ENCODE measurements at regions not wholly inside any gene's neighbourhood (a gene's known extent, or its start where the extent isn't known, plus 50 kb on each side); places are given as distances from the start of the nearest gene placed in this dataset.

- Histone ChIP-seq H3K9me3 (ENCODE audit: control insufficient read depth, insufficient read depth, low read depth, low read length) (no peaks in the 10 kb centered on the region), H3K4me3 (replicated peaks in 1 of 4; ENCODE audit: control extremely low read depth in 1 of 4, insufficient read depth in 1 of 4, low read depth in 3 of 4, low read length in 4 of 4) (no peak overlapping the region), H3K36me3 (ENCODE audit: control insufficient read depth, insufficient read depth, low read length) (no peaks in the 10 kb centered on the region), H3K27ac (ENCODE audit: insufficient read depth, low read length) (no peak overlapping the region), H3K27me3 (ENCODE audit: control insufficient read depth, insufficient read depth, low read length) (no peaks in the 10 kb centered on the region), H3K79me2 (ENCODE audit: control insufficient read depth, insufficient read depth, low read length) (no peaks in the 10 kb centered on the region), H4K20me1 (ENCODE audit: control insufficient read depth, extremely low read depth, insufficient read depth, low read length) (no peaks in the 10 kb centered on the region), H3K4me2 (ENCODE audit: extremely low read depth, insufficient read depth, low read length) (no peak overlapping the region), H2AFZ (ENCODE audit: low read length) (no peak overlapping the region), H3K4me1 (ENCODE audit: control insufficient read depth, extremely low read depth, insufficient read depth, low read length) (no peaks in the 10 kb centered on the region), H3K9ac (ENCODE audit: insufficient read depth, low read length) (no peak overlapping the region)
- TF ChIP-seq EZH2 (IDR thresholded peaks at IDR 0.05; ENCODE audit: low read length, missing control alignments) (no peak), CTCF (conservative IDR thresholded peaks at IDR 0.05 in 1 of 2, IDR thresholded peaks at IDR 0.05 in 1 of 2; ENCODE audit: low read depth in 1 of 2, low read length in 2 of 2) (no peak)
- DNase-seq (ENCODE audit: low read depth in 2 of 2): peak in 1 of 2 donors; percentile 53
Measured at GRCh38 chr15:79653533-79653932, 221.4 kb downstream of the MINAR1 start.

- H4K20me1 ChIP-seq (ENCODE audit: control insufficient read depth, extremely low read depth, insufficient read depth, low read length): no peaks in the 10 kb centered on the region
- no peak for DNase-seq (ENCODE audit: low read depth in 2 of 2)
- no peak overlapping the region for H3K4me3 ChIP-seq (replicated peaks in 1 of 4; ENCODE audit: control extremely low read depth in 1 of 4, insufficient read depth in 1 of 4, low read depth in 3 of 4, low read length in 4 of 4)
- no peaks in the 10 kb centered on the region for H3K4me1 ChIP-seq (ENCODE audit: control insufficient read depth, extremely low read depth, insufficient read depth, low read length)
- TF ChIP-seq CTCF (conservative IDR thresholded peaks at IDR 0.05 in 1 of 2, IDR thresholded peaks at IDR 0.05 in 1 of 2; ENCODE audit: low read depth in 1 of 2, low read length in 2 of 2): no peak
- TF ChIP-seq EZH2 (IDR thresholded peaks at IDR 0.05; ENCODE audit: low read length, missing control alignments): no peak
- H2AFZ ChIP-seq (ENCODE audit: low read length): no peak overlapping the region
- no peak overlapping the region for H3K9ac ChIP-seq (ENCODE audit: insufficient read depth, low read length)
- H3K36me3 ChIP-seq (ENCODE audit: control insufficient read depth, insufficient read depth, low read length): no peaks in the 10 kb centered on the region
- H3K79me2 ChIP-seq (ENCODE audit: control insufficient read depth, insufficient read depth, low read length): no peaks in the 10 kb centered on the region
- no peaks in the 10 kb centered on the region for H3K27me3 ChIP-seq (ENCODE audit: control insufficient read depth, insufficient read depth, low read length)
- H3K4me2 ChIP-seq (ENCODE audit: extremely low read depth, insufficient read depth, low read length): no peak overlapping the region
- no peaks in the 10 kb centered on the region for H3K9me3 ChIP-seq (ENCODE audit: control insufficient read depth, insufficient read depth, low read depth, low read length)
- no peak overlapping the region for H3K27ac ChIP-seq (ENCODE audit: insufficient read depth, low read length)
Measured at GRCh38 chr15:79656151-79657000, 224.2 kb downstream of the MINAR1 start.

GRCh38 chr15:79657722-79658121 lies 225.6 kb downstream of the MINAR1 start:
- Histone ChIP-seq H3K9me3 (ENCODE audit: control insufficient read depth, insufficient read depth, low read depth, low read length) (no peaks in the 10 kb centered on the region), H2AFZ (ENCODE audit: low read length) (no peak overlapping the region), H3K4me2 (ENCODE audit: extremely low read depth, insufficient read depth, low read length) (no peak overlapping the region), H3K79me2 (ENCODE audit: control insufficient read depth, insufficient read depth, low read length) (no peaks in the 10 kb centered on the region), H3K4me1 (ENCODE audit: control insufficient read depth, extremely low read depth, insufficient read depth, low read length) (no peaks in the 10 kb centered on the region), H4K20me1 (ENCODE audit: control insufficient read depth, extremely low read depth, insufficient read depth, low read length) (no peaks in the 10 kb centered on the region), H3K36me3 (ENCODE audit: control insufficient read depth, insufficient read depth, low read length) (no peaks in the 10 kb centered on the region), H3K27ac (ENCODE audit: insufficient read depth, low read length) (no peak overlapping the region), H3K9ac (ENCODE audit: insufficient read depth, low read length) (no peak overlapping the region), H3K27me3 (ENCODE audit: control insufficient read depth, insufficient read depth, low read length) (no peaks in the 10 kb centered on the region), H3K4me3 (replicated peaks in 1 of 4; ENCODE audit: control extremely low read depth in 1 of 4, insufficient read depth in 1 of 4, low read depth in 3 of 4, low read length in 4 of 4) (no peak overlapping the region)
- TF ChIP-seq CTCF (conservative IDR thresholded peaks at IDR 0.05 in 1 of 2, IDR thresholded peaks at IDR 0.05 in 1 of 2; ENCODE audit: low read depth in 1 of 2, low read length in 2 of 2) (no peak), EZH2 (IDR thresholded peaks at IDR 0.05; ENCODE audit: low read length, missing control alignments) (no peak)
- DNase-seq (ENCODE audit: low read depth in 2 of 2): no peak
